Brain microvascular endothelial cell (primary cell): ENCODE measurements at regions not wholly inside any gene's neighbourhood (a gene's known extent, or its start where the extent isn't known, plus 50 kb on each side); places are given as distances from the start of the nearest gene placed in this dataset.

Experiments
- DNase-seq: peaks from one replicate; pipeline ENCODE4 v3.0.0-alpha.2; 2020
- H3K27ac ChIP-seq: fragments of 250-450 bp; sonication (Bioruptor Pico); 2 replicates; pipeline ENCODE4 v1.5.1; 2020; ENCODE audit warnings: mild to moderate bottlenecking, moderate library complexity
- H3K27me3 ChIP-seq: fragments of 250-450 bp; sonication (Bioruptor Pico); replicated peaks from 2 replicates; pipeline ENCODE4 v1.5.1; 2020; ENCODE audit warnings: mild to moderate bottlenecking
- H3K36me3 ChIP-seq: fragments of 250-450 bp; sonication (Bioruptor Pico); replicated peaks from 2 replicates; pipeline ENCODE4 v1.5.1; 2020; ENCODE audit warnings: mild to moderate bottlenecking
- H3K4me3 ChIP-seq: 2 replicates; pipeline ENCODE4 v1.5.1; 2011; ENCODE audit warnings: low read depth, mild to moderate bottlenecking, control low read depth, low read length, moderate library complexity
- CTCF ChIP-seq: IDR thresholded peaks from 2 replicates; pipeline ENCODE4 v1.5.1; 2011; ENCODE audit warnings: low read depth, mild to moderate bottlenecking, moderate library complexity, low read length, control low read depth, inconsistent platforms; ENCODE audit errors: missing control alignments
- in situ Hi-C: cut with HindIII; loops from 2 replicates; pipeline ENCODE4 v1.10.0; 2017; ENCODE audit warnings: low sequenced_read_pairs, low pct_ligation_motif_present

GRCh38 chr1:4962836-4963235 lies 308.4 kb downstream of the AJAP1 start:
- in situ Hi-C loops = no loop called here
- Histone ChIP-seq H3K27me3 (no peaks in the 10 kb centered on the region), H3K4me3 (no peak overlapping the region), H3K27ac (no peak overlapping the region), H3K36me3 (no peaks in the 10 kb centered on the region)
- no peak for TF ChIP-seq CTCF
- DNase-seq = no peak

- no peak for TF ChIP-seq CTCF
- no peak overlapping the region for H3K27ac ChIP-seq
- H3K27me3 ChIP-seq = no peaks in the 10 kb centered on the region
- DNase-seq = no peak
- no peak overlapping the region for H3K4me3 ChIP-seq
- no peaks in the 10 kb centered on the region for H3K36me3 ChIP-seq
- in situ Hi-C loops = no loop called here
These were observed 307.7 kb downstream of the AJAP1 start for GRCh38 chr1:4961935-4962645.

DNA sequence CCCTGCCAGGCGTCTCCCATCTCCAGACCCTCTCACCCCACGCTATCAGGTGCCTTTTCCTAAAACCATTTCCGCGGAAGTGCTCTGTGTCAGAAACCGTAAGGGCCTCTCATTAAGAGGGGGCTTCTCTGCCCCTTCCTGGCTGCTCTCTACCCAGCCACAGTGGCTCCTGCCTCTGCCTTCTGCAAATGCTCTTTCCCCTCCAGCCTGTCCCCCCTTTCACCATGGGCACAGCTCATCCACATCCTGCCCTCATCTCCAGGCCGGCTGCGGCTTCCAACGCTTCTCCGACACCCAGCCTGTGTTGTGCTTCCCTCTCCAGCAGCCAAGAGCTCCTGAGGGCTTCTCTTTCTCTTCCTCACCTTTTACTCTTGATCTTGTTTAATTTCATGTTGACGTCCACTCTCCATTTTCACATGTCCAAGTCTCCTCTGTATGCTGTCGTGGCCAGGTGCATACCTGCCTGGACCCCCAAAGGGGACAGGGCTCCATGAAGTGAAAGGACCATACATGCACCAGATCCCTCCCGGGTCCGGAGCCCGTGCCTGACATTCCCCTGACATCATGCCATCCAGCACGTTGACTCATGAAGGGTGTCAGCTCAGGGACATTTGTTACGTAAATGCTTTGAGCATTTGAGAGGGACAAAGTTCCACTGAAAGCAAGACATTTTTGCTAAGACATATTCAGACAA lies 306.5 kb downstream of the AJAP1 start:
- in situ Hi-C loops = no loop called here
- H3K4me3 ChIP-seq = no peak overlapping the region
- H3K27me3 ChIP-seq = no peaks in the 10 kb centered on the region
- no peak overlapping the region for H3K27ac ChIP-seq
- no peak for DNase-seq
- no peak for TF ChIP-seq CTCF
- no peaks in the 10 kb centered on the region for H3K36me3 ChIP-seq

DNA sequence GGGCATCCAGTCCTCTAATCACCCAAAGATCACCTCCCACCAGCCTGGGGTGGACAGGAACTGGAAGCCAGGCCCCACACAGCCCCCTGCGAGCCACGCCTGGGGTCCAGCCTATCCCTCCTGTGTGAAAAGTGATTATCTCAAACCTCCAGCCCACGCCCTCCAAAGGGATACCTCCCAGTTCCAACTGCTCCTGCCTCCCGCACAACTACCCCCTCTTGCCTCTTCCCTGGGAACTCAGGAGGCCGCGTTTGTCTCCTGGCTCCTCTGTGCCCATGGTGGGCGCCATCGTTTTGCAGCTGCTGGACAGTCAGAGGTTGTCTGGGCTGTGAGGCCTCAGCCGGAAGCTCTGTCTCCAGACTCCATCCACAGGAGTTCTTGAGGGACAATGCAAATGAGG lies 305.9 kb downstream of the AJAP1 start:
- in situ Hi-C loops = no loop called here
- H3K36me3 ChIP-seq = no peaks in the 10 kb centered on the region
- DNase-seq = no peak
- no peak overlapping the region for H3K27ac ChIP-seq
- H3K27me3 ChIP-seq = no peaks in the 10 kb centered on the region
- no peak for TF ChIP-seq CTCF
- H3K4me3 ChIP-seq = no peak overlapping the region

- Histone ChIP-seq H3K4me3 (no peak overlapping the region), H3K36me3 (no peaks in the 10 kb centered on the region), H3K27me3 (no peaks in the 10 kb centered on the region), H3K27ac (no peak overlapping the region)
- DNase-seq = no peak
- in situ Hi-C loops = no loop called here
- no peak for TF ChIP-seq CTCF
These were observed 304.8 kb downstream of the AJAP1 start for GRCh38 chr1:4959216-4959615.
